IMR-90 (cell line): ENCODE measurements at regions not wholly inside any gene's neighbourhood (a gene's known extent, or its start where the extent isn't known, plus 50 kb on each side); places are given as distances from the start of the nearest gene placed in this dataset.

ENCODE experiments used
- ATAC-seq: fragments of 200-7000 bp; cut with Tn5 transposase; 2 replicates; pipeline ENCODE4 v1.9.1; 2020; ENCODE audit warnings: low read depth, mild to moderate bottlenecking, moderate library complexity
- BruUV-seq: library from RNA; stranded (reverse); fragments of 400-500 nt; replicated peaks from 2 replicates; lab custom pipeline; 2021; lab: Mats Ljungman, UMichigan
- CTCF ChIA-PET: fragments of 300-600 bp; formaldehyde crosslinking; extraction: SDS; loops from one replicate; lab custom pipeline; 2021; ENCODE audit warnings: antibody characterized with exemption; lab: Yijun Ruan, JAX
- POLR2A ChIA-PET: fragments of 300-600 bp; sonication (Branson Sonifier 250); formaldehyde crosslinking; loops from one replicate; lab custom pipeline; 2022; ENCODE audit warnings: antibody characterized with exemption; ENCODE audit not compliant: unreplicated experiment; lab: Charles Lee
- DNase-seq: peaks from one replicate; pipeline ENCODE4 v3.0.0; 2013
- H2AFZ ChIP-seq: replicated peaks from 2 replicates; pipeline ENCODE3; 2013; ENCODE audit warnings: low read length, mild to moderate bottlenecking; ENCODE audit not compliant: poor library complexity
- H2AK5ac ChIP-seq: 2 replicates; pipeline ENCODE4 v1.6.1; 2013; ENCODE audit warnings: low read depth, low read length, inconsistent platforms
- H2AK9ac ChIP-seq: replicated peaks from 2 replicates; pipeline ENCODE3; 2013; ENCODE audit warnings: mild to moderate bottlenecking, low read depth, low read length, moderate library complexity; ENCODE audit not compliant: poor library complexity
- H2BK120ac ChIP-seq: 2 replicates; pipeline ENCODE4 v1.6.1; 2013; ENCODE audit warnings: low read depth, low read length, inconsistent platforms
- H2BK15ac ChIP-seq: 3 replicates; pipeline ENCODE4 v1.6.1; 2013; ENCODE audit warnings: low read depth, low read length, inconsistent platforms
- H2BK20ac ChIP-seq: 2 replicates; pipeline ENCODE4 v1.6.1; 2013; ENCODE audit warnings: low read depth, mild to moderate bottlenecking, inconsistent platforms, low read length, moderate library complexity
- H2BK5ac ChIP-seq: 2 replicates; pipeline ENCODE4 v1.6.1; 2013; ENCODE audit warnings: mild to moderate bottlenecking, low read depth, low read length, inconsistent platforms; ENCODE audit not compliant: poor library complexity, severe bottlenecking
- H3K14ac ChIP-seq: replicated peaks from 2 replicates; pipeline ENCODE4 v1.6.1; 2013; ENCODE audit warnings: low read depth, low read length, inconsistent platforms
- H3K18ac ChIP-seq: 2 replicates; pipeline ENCODE4 v1.6.1; 2013; ENCODE audit warnings: low read depth, low read length, control low read depth
- H3K23ac ChIP-seq: 2 replicates; pipeline ENCODE4 v1.6.1; 2013; ENCODE audit warnings: low read depth, low read length, inconsistent platforms
- H3K27ac ChIP-seq: 2 replicates; pipeline ENCODE4 v1.5.1; 2013; ENCODE audit warnings: mild to moderate bottlenecking, control low read depth, low read length; ENCODE audit not compliant: insufficient read depth
- H3K27me3 ChIP-seq: 2 replicates; pipeline ENCODE4 v1.6.1; 2013; ENCODE audit warnings: low read length; ENCODE audit not compliant: control insufficient read depth, insufficient read depth
- H3K36me3 ChIP-seq: 2 replicates; pipeline ENCODE4 v1.6.1; 2013; ENCODE audit warnings: low read length, mixed read lengths; ENCODE audit not compliant: control insufficient read depth, insufficient read depth
- H3K4ac ChIP-seq: 2 replicates; pipeline ENCODE4 v1.6.1; 2013; ENCODE audit warnings: low read depth, low read length, inconsistent platforms
- H3K4me1 ChIP-seq: 2 replicates; pipeline ENCODE4 v1.6.1; 2013; ENCODE audit warnings: low read length, mixed read lengths; ENCODE audit not compliant: control insufficient read depth, insufficient read depth
- H3K4me2 ChIP-seq: 2 replicates; pipeline ENCODE4 v1.6.1; 2013; ENCODE audit warnings: low read depth, mild to moderate bottlenecking, control low read depth, low read length, moderate library complexity
- H3K4me3 ChIP-seq: 2 replicates; pipeline ENCODE4 v1.5.1; 2013; ENCODE audit warnings: low read depth, mild to moderate bottlenecking, control low read depth, low read length, moderate library complexity; ENCODE audit not compliant: insufficient read depth
- H3K56ac ChIP-seq: 2 replicates; pipeline ENCODE4 v1.6.1; 2013; ENCODE audit warnings: low read length, inconsistent platforms; ENCODE audit not compliant: insufficient read depth; ENCODE audit errors: extremely low read depth
- H3K79me1 ChIP-seq, 2 experiments: 2 replicates each; pipeline ENCODE4 v1.6.1; 2013; ENCODE audit warnings: low read length in 2 of 2, inconsistent platforms in 1 of 2, low read depth in 1 of 2
- H3K9ac ChIP-seq: 2 replicates; pipeline ENCODE4 v1.6.1; 2013; ENCODE audit warnings: low read depth, low read length, control low read depth
- H3K9me1 ChIP-seq: 2 replicates; pipeline ENCODE4 v1.6.1; 2013; ENCODE audit warnings: low read length, inconsistent platforms; ENCODE audit not compliant: insufficient read depth
- H3K9me3 ChIP-seq: 2 replicates; pipeline ENCODE4 v1.6.1; 2013; ENCODE audit warnings: low read length; ENCODE audit not compliant: control insufficient read depth, insufficient read depth
- H4K20me1 ChIP-seq: 2 replicates; pipeline ENCODE4 v1.6.1; 2013; ENCODE audit warnings: low read length, inconsistent platforms; ENCODE audit not compliant: insufficient read depth
- H4K5ac ChIP-seq: 2 replicates; pipeline ENCODE4 v1.6.1; 2013; ENCODE audit warnings: mild to moderate bottlenecking, low read depth, low read length, control low read depth
- H4K8ac ChIP-seq, 2 experiments: 2 replicates each; pipeline ENCODE4 v1.6.1; 2013; ENCODE audit warnings: low read depth in 2 of 2, low read length in 2 of 2, control low read depth in 1 of 2, inconsistent platforms in 1 of 2
- H4K91ac ChIP-seq: 2 replicates; pipeline ENCODE4 v1.6.1; 2013; ENCODE audit warnings: low read depth, low read length, inconsistent platforms; ENCODE audit not compliant: insufficient read depth
- BHLHE40 ChIP-seq: fragments of 150-350 bp; IDR thresholded peaks from 2 replicates; pipeline ENCODE4 v1.6.1; 2016; ENCODE audit warnings: mild to moderate bottlenecking, low read depth, low read length
- CEBPB ChIP-seq: IDR thresholded peaks from 2 replicates; pipeline ENCODE4 v1.6.1; 2012; ENCODE audit warnings: low read depth, low read length, improper control_type of control experiment
- CHD1 ChIP-seq: IDR thresholded peaks from 2 replicates; pipeline ENCODE4 v1.6.1; 2012; ENCODE audit warnings: low read depth, low read length, improper control_type of control experiment
- FOS ChIP-seq: fragments of 150-350 bp; IDR thresholded peaks from 2 replicates; pipeline ENCODE4 v1.6.1; 2016; ENCODE audit warnings: low read depth, low read length
- MAFK ChIP-seq: IDR thresholded peaks from 2 replicates; pipeline ENCODE4 v1.6.1; 2012; ENCODE audit warnings: low read depth, low read length, improper control_type of control experiment
- MAZ ChIP-seq: IDR thresholded peaks from 2 replicates; pipeline ENCODE4 v1.6.1; 2012; ENCODE audit warnings: low read depth, mild to moderate bottlenecking, low read length, improper control_type of control experiment, moderate library complexity, borderline replicate concordance
- MXI1 ChIP-seq: IDR thresholded peaks from 2 replicates; pipeline ENCODE4 v1.6.1; 2012; ENCODE audit warnings: low read depth, mild to moderate bottlenecking, low read length, moderate library complexity, borderline replicate concordance
- NFE2L2 ChIP-seq: fragments of 150-350 bp; IDR thresholded peaks from 2 replicates; pipeline ENCODE4 v1.6.1; 2016; ENCODE audit warnings: low read depth, mild to moderate bottlenecking, low read length
- POLR2A ChIP-seq: IDR thresholded peaks from 2 replicates; pipeline ENCODE4 v1.6.1; 2012; ENCODE audit warnings: mild to moderate bottlenecking, low read depth, low read length
- RAD21 ChIP-seq: IDR thresholded peaks from 2 replicates; pipeline ENCODE4 v1.6.1; 2012; ENCODE audit warnings: low read length, improper control_type of control experiment
- RCOR1 ChIP-seq: IDR thresholded peaks from 2 replicates; pipeline ENCODE4 v1.6.1; 2012; ENCODE audit warnings: mild to moderate bottlenecking, low read length, improper control_type of control experiment; ENCODE audit not compliant: insufficient replicate concordance
- RFX5 ChIP-seq: IDR thresholded peaks from 2 replicates; pipeline ENCODE4 v1.8.0; 2012; ENCODE audit warnings: low read depth, mild to moderate bottlenecking, low read length, moderate library complexity
- SMC3 ChIP-seq: fragments of 150-350 bp; IDR thresholded peaks from 2 replicates; pipeline ENCODE4 v1.6.1; 2016; ENCODE audit warnings: low read depth, mild to moderate bottlenecking, antibody characterized with exemption, low read length, moderate library complexity
- dilution Hi-C: fragments of 300-500 bp; cut with HindIII; formaldehyde crosslinking; loops from one replicate; pipeline ENCODE4 v1.14.3; 2018; ENCODE audit warnings: low sequenced_read_pairs; ENCODE audit not compliant: unreplicated experiment
- in situ Hi-C: fragments of 300-500 bp; cut with MboI; formaldehyde crosslinking; loops from 3 replicates; pipeline ENCODE4 v1.14.3; 2019; ENCODE audit warnings: low sequenced_read_pairs, inconsistent platforms, mixed read lengths
- intact Hi-C: fragments of 100-400 bp; cut with micrococcal nuclease; formaldehyde crosslinking; loops from 2 replicates; pipeline ENCODE4 v1.10.0; 2022
- TF ChIP-seq, protein P1 (sequence below): fragments of 150-350 bp; IDR thresholded peaks from 2 replicates; pipeline ENCODE4 v1.6.1; 2016; ENCODE audit warnings: low read depth, mild to moderate bottlenecking, low read length, moderate library complexity, borderline replicate concordance
- TF ChIP-seq, protein P2 (sequence below): fragments of 150-350 bp; IDR thresholded peaks from 2 replicates; pipeline ENCODE4 v1.6.1; 2017; ENCODE audit warnings: mild to moderate bottlenecking, antibody characterized with exemption, low read length, low read depth

DNA sequence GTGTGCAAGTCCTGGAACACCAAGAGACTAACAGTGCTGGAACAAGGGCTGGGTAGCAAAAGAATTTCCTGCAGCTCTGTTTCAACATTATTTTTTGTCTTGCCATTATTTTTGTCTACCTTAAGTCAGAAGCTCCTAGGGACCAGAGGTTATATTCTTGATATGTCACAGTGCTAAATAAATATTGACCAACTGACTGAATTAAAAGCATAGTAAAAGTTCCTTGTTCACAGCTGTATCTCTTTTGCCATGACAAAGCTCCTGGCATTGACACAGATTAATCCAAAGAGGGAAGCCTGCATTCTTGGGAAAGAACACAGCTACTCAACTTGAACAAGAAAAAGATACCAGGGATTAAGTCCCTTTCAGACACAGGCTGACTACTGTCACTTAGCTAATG, 136.5 kb downstream of the SPTSSA start:
- Histone ChIP-seq H3K4ac (no peak overlapping the region), H3K79me1 (no peaks in the 10 kb centered on the region), H3K9ac (no peak overlapping the region), H3K36me3 (no peaks in the 10 kb centered on the region), H3K23ac (no peak overlapping the region), H4K20me1 (no peaks in the 10 kb centered on the region), H2AK9ac (no peak overlapping the region), H2AK5ac (no peak overlapping the region), H3K4me3 (no peak overlapping the region), H3K18ac (no peak overlapping the region), H3K9me1 (no peaks in the 10 kb centered on the region), H3K4me1 (no peaks in the 10 kb centered on the region), H3K56ac (no peak overlapping the region), H3K27me3 (peaks cover 2% of the 10 kb centered on the region; the same call in 1 of the 2 replicates), H2AFZ (no peak overlapping the region), H4K91ac (no peak overlapping the region), H2BK5ac (no peak overlapping the region), H2BK20ac (no peak overlapping the region), H4K8ac (no peak overlapping the region), H3K9me3 (no peaks in the 10 kb centered on the region), H3K4me2 (no peak overlapping the region), H4K5ac (no peak overlapping the region), H3K14ac (no peak overlapping the region), H2BK15ac (no peak overlapping the region), H2BK120ac (no peak overlapping the region), H3K27ac (no peak overlapping the region)
- DNase-seq (no peak), ATAC-seq (no peak)
- intact Hi-C loops = loop anchor here (2.0 kb wide), 1 partner anchor 1749 kb away; no protein-coding TSS in a partner anchor
- in situ Hi-C loops = no loop called here
- dilution Hi-C loops = no loop called here
- TF ChIP-seq, protein P1, sequence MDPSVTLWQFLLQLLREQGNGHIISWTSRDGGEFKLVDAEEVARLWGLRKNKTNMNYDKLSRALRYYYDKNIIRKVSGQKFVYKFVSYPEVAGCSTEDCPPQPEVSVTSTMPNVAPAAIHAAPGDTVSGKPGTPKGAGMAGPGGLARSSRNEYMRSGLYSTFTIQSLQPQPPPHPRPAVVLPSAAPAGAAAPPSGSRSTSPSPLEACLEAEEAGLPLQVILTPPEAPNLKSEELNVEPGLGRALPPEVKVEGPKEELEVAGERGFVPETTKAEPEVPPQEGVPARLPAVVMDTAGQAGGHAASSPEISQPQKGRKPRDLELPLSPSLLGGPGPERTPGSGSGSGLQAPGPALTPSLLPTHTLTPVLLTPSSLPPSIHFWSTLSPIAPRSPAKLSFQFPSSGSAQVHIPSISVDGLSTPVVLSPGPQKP = no peak
- TF ChIP-seq CHD1 (no peak), CEBPB (no peak), SMC3 (no peak), FOS (no peak), RFX5 (no peak), RAD21 (no peak), BHLHE40 (no peak), MAFK (no peak), MXI1 (no peak), MAZ (no peak), RCOR1 (no peak), NFE2L2 (no peak), POLR2A (no peak)
- TF ChIP-seq, protein P2, sequence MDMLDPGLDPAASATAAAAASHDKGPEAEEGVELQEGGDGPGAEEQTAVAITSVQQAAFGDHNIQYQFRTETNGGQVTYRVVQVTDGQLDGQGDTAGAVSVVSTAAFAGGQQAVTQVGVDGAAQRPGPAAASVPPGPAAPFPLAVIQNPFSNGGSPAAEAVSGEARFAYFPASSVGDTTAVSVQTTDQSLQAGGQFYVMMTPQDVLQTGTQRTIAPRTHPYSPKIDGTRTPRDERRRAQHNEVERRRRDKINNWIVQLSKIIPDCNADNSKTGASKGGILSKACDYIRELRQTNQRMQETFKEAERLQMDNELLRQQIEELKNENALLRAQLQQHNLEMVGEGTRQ = no peak
- POLR2A ChIA-PET = no interaction called here
- no TSS peak for BruUV-seq
- CTCF ChIA-PET = interaction anchor here (0.6 to 1.6 kb wide), 3 partner anchors 18 to 534 kb away, joined by 3 to 4 read pairs (median 3); no protein-coding TSS in a partner anchor
